ENCODE measurements at regions not wholly inside any gene's neighbourhood (a gene's known extent, or its start where the extent isn't known, plus 50 kb on each side); places are given as distances from the start of the nearest gene placed in this dataset.

- TF ChIP-seq CTCF (IDR thresholded peaks at IDR 0.05; ENCODE audit: low read length), result no peak
- TF ChIP-seq EZH2phosphoT487 (IDR thresholded peaks at IDR 0.05; ENCODE audit: low read length), result no peak
Measured at GRCh38 chr1:218679988-218680748, 335.0 kb downstream of the TGFB2 start.

Measured in MM.1S (cell line).